ENCODE measurements at regions not wholly inside any gene's neighbourhood (a gene's known extent, or its start where the extent isn't known, plus 50 kb on each side); places are given as distances from the start of the nearest gene placed in this dataset.
A peak's percentile ranks its signal among the peaks of the same experiment; 100 is the strongest.

- H3K79me2 ChIP-seq (ENCODE audit: insufficient read depth, low read length): no peaks in the 10 kb centered on the region
- no peak overlapping the region for H3K4me2 ChIP-seq (ENCODE audit: low read depth, low read length)
- intact Hi-C loops (cut with micrococcal nuclease; ENCODE audit: unreplicated experiment): no loop called here
- H3K4me3 ChIP-seq (replicated peaks in 1 of 3; ENCODE audit: insufficient read depth in 1 of 3, low read depth in 2 of 3, low read length in 3 of 3): no peak overlapping the region
- H3K9me3 ChIP-seq (ENCODE audit: low read length): no peaks in the 10 kb centered on the region
- no peaks in the 10 kb centered on the region for H3K36me3 ChIP-seq (replicated peaks in 1 of 2; ENCODE audit: control insufficient read depth in 1 of 2, insufficient read depth in 2 of 2, low read length in 2 of 2)
- H3K27ac ChIP-seq (ENCODE audit: extremely low read length, insufficient read depth, low read length): no peak overlapping the region
- ChIA-PET CTCF (ENCODE audit: low intra/inter-chr PET ratio, low total read pairs) (no interaction called here), POLR2A (interaction anchor here (1.0 kb wide), 1 partner anchor 96 kb away, joined by 3 read pairs; no protein-coding TSS in a partner anchor)
- no peaks in the 10 kb centered on the region for H4K20me1 ChIP-seq (ENCODE audit: insufficient read depth, low read length)
- H2AFZ ChIP-seq (ENCODE audit: low read length): no peak overlapping the region
- in situ Hi-C loops (cut with HindIII; ENCODE audit: extremely low pct_ligation_motif_present, low pct_unique_long_range_greater_than_20kb): no loop called here
- FAIRE-seq (no peak), ATAC-seq (no peak), DNase-seq (ENCODE audit: low spot score) (no peak)
- H3K9ac ChIP-seq (ENCODE audit: insufficient read depth, low read depth, low read length): no peak overlapping the region
- WGBS (ENCODE audit: low lambda C conversion rate): 52% methylated on average over 4 of the region's 4 CpGs
- BruUV-seq (replicated peaks): no TSS peak
- no peak for TF ChIP-seq GABPB1 (CRISPR knock-in tag; IDR thresholded peaks at IDR 0.05)
- TF ChIP-seq CEBPB (IDR thresholded peaks at IDR 0.05; ENCODE audit: borderline replicate concordance, low read depth, low read length): peak; percentile 64; the same call in 1 of the 2 replicates
- TF ChIP-seq ZNF335 (CRISPR knock-in tag; IDR thresholded peaks at IDR 0.05): no peak
- TF ChIP-seq XBP1 (CRISPR knock-in tag; IDR thresholded peaks at IDR 0.05): no peak
- no peaks in the 10 kb centered on the region; a peak in 1 of 5 replicates for H3K27me3 ChIP-seq (ENCODE audit: control insufficient read depth in 1 of 2, insufficient read depth in 2 of 2, low read length in 2 of 2)
- H3K4me1 ChIP-seq (ENCODE audit: insufficient read depth, low read length): peaks cover 13% of the 10 kb centered on the region
These were observed 50.1 kb upstream of the LIPC start for GRCh38 chr15:58381697-58382096.
